ENCODE measurements at regions not wholly inside any gene's neighbourhood (a gene's known extent, or its start where the extent isn't known, plus 50 kb on each side); places are given as distances from the start of the nearest gene placed in this dataset.

DNA sequence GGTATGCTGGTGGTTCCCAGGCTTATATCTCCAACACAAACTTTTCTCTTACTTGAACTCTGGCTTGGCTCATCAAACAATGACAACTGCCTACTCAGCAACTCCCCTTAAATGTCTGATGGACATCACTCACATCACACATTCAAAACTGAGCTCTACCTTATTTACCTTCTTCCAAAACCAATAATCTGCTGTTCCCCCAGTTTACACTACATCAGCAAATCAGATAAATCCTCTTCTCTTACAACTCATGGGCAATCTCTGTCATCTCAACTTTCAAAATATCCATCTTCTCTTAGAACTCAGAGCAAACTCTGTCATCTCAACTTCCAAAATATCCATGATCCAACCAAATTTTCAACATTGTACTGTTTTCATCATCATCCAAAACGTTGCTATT is 2347.9 kb upstream of the ACO1 start (continued):
- TF ChIP-seq ZNF274 (IDR thresholded peaks at IDR 0.05; ENCODE audit: low read depth, low read length) (no peak), JUND (IDR thresholded peaks at IDR 0.05) (no peak)

DNA sequence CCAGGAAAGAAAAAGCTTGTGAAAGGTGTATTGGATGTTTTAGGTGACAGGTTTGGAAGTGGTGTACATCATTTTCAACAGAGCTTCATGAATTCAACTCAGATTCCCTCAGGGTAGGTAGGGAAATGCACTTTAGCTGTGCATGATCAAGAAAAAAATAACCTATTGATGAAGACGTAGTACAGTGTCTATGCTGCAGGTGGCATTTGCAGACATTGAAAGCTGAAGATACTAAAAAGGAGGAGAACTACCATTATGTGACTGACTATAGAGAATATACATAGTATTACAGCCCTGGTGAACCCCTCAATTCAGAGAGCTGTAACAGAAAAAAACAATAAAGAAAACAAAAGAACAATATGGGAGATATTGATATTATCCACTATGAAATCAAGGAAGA is 2344.7 kb upstream of the ACO1 start:
- Histone ChIP-seq H3K4me3 (replicated peaks in 1 of 2; ENCODE audit: low read depth in 1 of 2, low read length in 2 of 2) (no peak overlapping the region), H3K36me3 (ENCODE audit: control insufficient read depth in 1 of 2, insufficient read depth in 2 of 2, low read length in 2 of 2) (no peaks in the 10 kb centered on the region), H3K9ac (ENCODE audit: low read length) (no peak overlapping the region), H3K4me2 (ENCODE audit: low read length) (no peak overlapping the region), H3K27me3 (ENCODE audit: insufficient read depth, low read length) (no peaks in the 10 kb centered on the region), H3K9me2 (ENCODE audit: insufficient read depth) (no peaks in the 10 kb centered on the region), H3K4me1 (ENCODE audit: control insufficient read depth in 1 of 2, insufficient read depth in 2 of 2, low read length in 2 of 2) (no peaks in the 10 kb centered on the region), H2AFZ (ENCODE audit: low read depth, low read length, poor library complexity, severe bottlenecking) (no peak overlapping the region), H4K20me1 (ENCODE audit: insufficient read depth) (no peaks in the 10 kb centered on the region), H3K27ac (ENCODE audit: low read depth, low read length) (no peak overlapping the region), H3K9me3 (ENCODE audit: control insufficient read depth in 1 of 2, insufficient read depth in 1 of 2, low read depth in 1 of 2, low read length in 2 of 2) (no peaks in the 10 kb centered on the region), H3K79me2 (ENCODE audit: insufficient read depth, low read length) (no peaks in the 10 kb centered on the region)
- ATAC-seq (peak; percentile 49; the same call in 1 of the 2 replicates), DNase-seq (ENCODE audit: low read depth, low spot score) (no peak)
- ChIA-PET CTCF (interaction anchor here (0.9 kb wide), 1 partner anchor 927 kb away, joined by 3 read pairs; no protein-coding TSS in a partner anchor), RAD21 (ENCODE audit: low non-redundant PET in 1 of 2, low total read pairs in 2 of 2, uncharacterized antibody in 2 of 2, unreplicated experiment in 2 of 2) (no interaction called here), POLR2A (no interaction called here)
- intact Hi-C loops (cut with micrococcal nuclease) = no loop called here
- BruUV-seq (replicated peaks) = no TSS peak
- TF ChIP-seq, protein P1, sequence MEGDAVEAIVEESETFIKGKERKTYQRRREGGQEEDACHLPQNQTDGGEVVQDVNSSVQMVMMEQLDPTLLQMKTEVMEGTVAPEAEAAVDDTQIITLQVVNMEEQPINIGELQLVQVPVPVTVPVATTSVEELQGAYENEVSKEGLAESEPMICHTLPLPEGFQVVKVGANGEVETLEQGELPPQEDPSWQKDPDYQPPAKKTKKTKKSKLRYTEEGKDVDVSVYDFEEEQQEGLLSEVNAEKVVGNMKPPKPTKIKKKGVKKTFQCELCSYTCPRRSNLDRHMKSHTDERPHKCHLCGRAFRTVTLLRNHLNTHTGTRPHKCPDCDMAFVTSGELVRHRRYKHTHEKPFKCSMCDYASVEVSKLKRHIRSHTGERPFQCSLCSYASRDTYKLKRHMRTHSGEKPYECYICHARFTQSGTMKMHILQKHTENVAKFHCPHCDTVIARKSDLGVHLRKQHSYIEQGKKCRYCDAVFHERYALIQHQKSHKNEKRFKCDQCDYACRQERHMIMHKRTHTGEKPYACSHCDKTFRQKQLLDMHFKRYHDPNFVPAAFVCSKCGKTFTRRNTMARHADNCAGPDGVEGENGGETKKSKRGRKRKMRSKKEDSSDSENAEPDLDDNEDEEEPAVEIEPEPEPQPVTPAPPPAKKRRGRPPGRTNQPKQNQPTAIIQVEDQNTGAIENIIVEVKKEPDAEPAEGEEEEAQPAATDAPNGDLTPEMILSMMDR (IDR thresholded peaks at IDR 0.05 in 2 of 3, conservative IDR thresholded peaks at IDR 0.05 in 1 of 3; ENCODE audit: borderline replicate concordance in 1 of 3, insufficient read depth in 1 of 3, low read depth in 2 of 3, low read length in 2 of 3) = peak in 1 of 3 experiments; percentile 26; a peak in 1 of 6 replicates
- TF ChIP-seq JUND (IDR thresholded peaks at IDR 0.05) = no peak

DNA sequence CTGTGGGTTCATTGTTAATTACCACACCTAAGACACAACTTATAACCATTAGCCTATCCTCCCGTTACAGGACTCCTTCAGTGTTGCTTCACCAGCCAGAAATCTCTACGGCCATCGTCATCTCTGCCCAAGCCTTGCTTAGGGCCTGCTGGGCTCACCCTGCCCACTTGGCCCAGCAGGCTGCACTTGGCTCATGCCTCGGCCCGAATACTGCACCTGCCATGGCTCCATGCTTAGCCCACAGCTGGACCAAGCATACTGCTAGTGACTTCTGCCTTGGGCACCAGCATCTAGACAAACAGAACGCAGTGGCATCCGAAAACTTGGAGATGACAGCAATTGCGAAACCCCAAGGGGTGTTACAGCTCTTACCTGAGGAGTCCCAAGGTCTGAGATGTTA is 2336.0 kb upstream of the ACO1 start:
- DNase-seq (ENCODE audit: low read depth, low spot score) (no peak), ATAC-seq (no peak)
- no peaks in the 10 kb centered on the region for H4K20me1 ChIP-seq (ENCODE audit: insufficient read depth)
- H3K4me2 ChIP-seq (ENCODE audit: low read length) = no peak overlapping the region
- no peak overlapping the region for H3K4me3 ChIP-seq (replicated peaks in 1 of 2; ENCODE audit: low read depth in 1 of 2, low read length in 2 of 2)
- CTCF ChIA-PET = no interaction called here
- TF ChIP-seq EZH2phosphoT487 (IDR thresholded peaks at IDR 0.05; ENCODE audit: borderline replicate concordance) (no peak), TCF7L2 (IDR thresholded peaks at IDR 0.05; ENCODE audit: borderline replicate concordance, extremely low read depth, insufficient read depth, insufficient read length) (no peak), ZFX (IDR thresholded peaks at IDR 0.05) (no peak), RAD21 (IDR thresholded peaks at IDR 0.05; ENCODE audit: low read depth) (no peak), POLR2AphosphoS5 (IDR thresholded peaks at IDR 0.05; ENCODE audit: low read depth, low read length) (no peak), FOSL1 (IDR thresholded peaks at IDR 0.05; ENCODE audit: low read depth) (no peak), EZH2 (IDR thresholded peaks at IDR 0.05) (no peak), YY1 (IDR thresholded peaks at IDR 0.05; ENCODE audit: extremely low read depth, insufficient replicate concordance, low read depth, low read length) (no peak)
- TF ChIP-seq, protein P2, sequence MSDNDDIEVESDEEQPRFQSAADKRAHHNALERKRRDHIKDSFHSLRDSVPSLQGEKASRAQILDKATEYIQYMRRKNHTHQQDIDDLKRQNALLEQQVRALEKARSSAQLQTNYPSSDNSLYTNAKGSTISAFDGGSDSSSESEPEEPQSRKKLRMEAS (IDR thresholded peaks at IDR 0.05) = no peak
- TF ChIP-seq, protein P3, sequence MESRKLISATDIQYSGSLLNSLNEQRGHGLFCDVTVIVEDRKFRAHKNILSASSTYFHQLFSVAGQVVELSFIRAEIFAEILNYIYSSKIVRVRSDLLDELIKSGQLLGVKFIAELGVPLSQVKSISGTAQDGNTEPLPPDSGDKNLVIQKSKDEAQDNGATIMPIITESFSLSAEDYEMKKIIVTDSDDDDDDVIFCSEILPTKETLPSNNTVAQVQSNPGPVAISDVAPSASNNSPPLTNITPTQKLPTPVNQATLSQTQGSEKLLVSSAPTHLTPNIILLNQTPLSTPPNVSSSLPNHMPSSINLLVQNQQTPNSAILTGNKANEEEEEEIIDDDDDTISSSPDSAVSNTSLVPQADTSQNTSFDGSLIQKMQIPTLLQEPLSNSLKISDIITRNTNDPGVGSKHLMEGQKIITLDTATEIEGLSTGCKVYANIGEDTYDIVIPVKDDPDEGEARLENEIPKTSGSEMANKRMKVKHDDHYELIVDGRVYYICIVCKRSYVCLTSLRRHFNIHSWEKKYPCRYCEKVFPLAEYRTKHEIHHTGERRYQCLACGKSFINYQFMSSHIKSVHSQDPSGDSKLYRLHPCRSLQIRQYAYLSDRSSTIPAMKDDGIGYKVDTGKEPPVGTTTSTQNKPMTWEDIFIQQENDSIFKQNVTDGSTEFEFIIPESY (IDR thresholded peaks at IDR 0.05; ENCODE audit: extremely low read depth, insufficient replicate concordance, low read length) = no peak
- TF ChIP-seq, protein P4, sequence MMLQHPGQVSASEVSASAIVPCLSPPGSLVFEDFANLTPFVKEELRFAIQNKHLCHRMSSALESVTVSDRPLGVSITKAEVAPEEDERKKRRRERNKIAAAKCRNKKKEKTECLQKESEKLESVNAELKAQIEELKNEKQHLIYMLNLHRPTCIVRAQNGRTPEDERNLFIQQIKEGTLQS (IDR thresholded peaks at IDR 0.05) = no peak
- no peaks in the 10 kb centered on the region for H3K4me1 ChIP-seq (ENCODE audit: control insufficient read depth in 1 of 2, insufficient read depth in 2 of 2, low read length in 2 of 2)
- H3K79me2 ChIP-seq (ENCODE audit: insufficient read depth, low read length) = no peaks in the 10 kb centered on the region
- H3K9me2 ChIP-seq (ENCODE audit: insufficient read depth) = no peaks in the 10 kb centered on the region
- RAD21 ChIA-PET (ENCODE audit: low non-redundant PET in 1 of 2, low total read pairs in 2 of 2, uncharacterized antibody in 2 of 2, unreplicated experiment in 2 of 2) = interaction anchor here in 1 of 2 experiments (0.7 kb wide), 1 partner anchor 1255 kb away, joined by 5 read pairs; no protein-coding TSS in a partner anchor
- intact Hi-C loops (cut with micrococcal nuclease) = no loop called here
- no peaks in the 10 kb centered on the region; a peak in 1 of 4 replicates for H3K9me3 ChIP-seq (ENCODE audit: control insufficient read depth in 1 of 2, insufficient read depth in 1 of 2, low read depth in 1 of 2, low read length in 2 of 2)
- no peaks in the 10 kb centered on the region for H3K36me3 ChIP-seq (ENCODE audit: control insufficient read depth in 1 of 2, insufficient read depth in 2 of 2, low read length in 2 of 2)
- H3K9ac ChIP-seq (ENCODE audit: low read length) = no peak overlapping the region
- H3K27ac ChIP-seq (ENCODE audit: low read depth, low read length) = no peak overlapping the region
- no TSS peak for BruUV-seq (replicated peaks)
- POLR2A ChIA-PET = no interaction called here
- H3K27me3 ChIP-seq (ENCODE audit: insufficient read depth, low read length) = no peaks in the 10 kb centered on the region
- H2AFZ ChIP-seq (ENCODE audit: low read depth, low read length, poor library complexity, severe bottlenecking) = no peak overlapping the region
